Ectodermal cell (in vitro differentiated cells): ENCODE measurements at regions not wholly inside any gene's neighbourhood (a gene's known extent, or its start where the extent isn't known, plus 50 kb on each side); places are given as distances from the start of the nearest gene placed in this dataset.

Experiments
- H3K27ac ChIP-seq: 2 replicates; pipeline ENCODE4 v1.7.0; 2013; ENCODE audit warnings: mild to moderate bottlenecking, low read depth, low read length; ENCODE audit not compliant: insufficient read depth, poor library complexity, severe bottlenecking
- H3K27me3 ChIP-seq: 2 replicates; pipeline ENCODE4 v1.7.0; 2013; ENCODE audit warnings: mild to moderate bottlenecking, low read length; ENCODE audit not compliant: insufficient read depth, control insufficient read depth, poor library complexity, severe bottlenecking
- H3K36me3 ChIP-seq: one replicate; pipeline ENCODE4 v1.7.0; 2013; ENCODE audit warnings: low read length; ENCODE audit not compliant: control insufficient read depth, insufficient read depth
- H3K4me1 ChIP-seq: one replicate; pipeline ENCODE4 v1.7.0; 2013; ENCODE audit warnings: low read length; ENCODE audit not compliant: control insufficient read depth, insufficient read depth
- H3K4me3 ChIP-seq: 2 replicates; pipeline ENCODE4 v1.7.0; 2013; ENCODE audit warnings: low read depth, low read length, control low read depth; ENCODE audit not compliant: insufficient read depth
- H3K9me3 ChIP-seq: 2 replicates; pipeline ENCODE4 v1.7.0; 2013; ENCODE audit warnings: mild to moderate bottlenecking, low read length, moderate library complexity; ENCODE audit not compliant: control insufficient read depth
- WGBS, 2 experiments: methylation state at CpG; one replicate each; pipeline ENCODE4 v1.1.7; 2013; ENCODE audit warnings: missing lambda C conversion rate in 2 of 2; 5-methylcytosine and 5-hydroxymethylcytosine counted together

DNA sequence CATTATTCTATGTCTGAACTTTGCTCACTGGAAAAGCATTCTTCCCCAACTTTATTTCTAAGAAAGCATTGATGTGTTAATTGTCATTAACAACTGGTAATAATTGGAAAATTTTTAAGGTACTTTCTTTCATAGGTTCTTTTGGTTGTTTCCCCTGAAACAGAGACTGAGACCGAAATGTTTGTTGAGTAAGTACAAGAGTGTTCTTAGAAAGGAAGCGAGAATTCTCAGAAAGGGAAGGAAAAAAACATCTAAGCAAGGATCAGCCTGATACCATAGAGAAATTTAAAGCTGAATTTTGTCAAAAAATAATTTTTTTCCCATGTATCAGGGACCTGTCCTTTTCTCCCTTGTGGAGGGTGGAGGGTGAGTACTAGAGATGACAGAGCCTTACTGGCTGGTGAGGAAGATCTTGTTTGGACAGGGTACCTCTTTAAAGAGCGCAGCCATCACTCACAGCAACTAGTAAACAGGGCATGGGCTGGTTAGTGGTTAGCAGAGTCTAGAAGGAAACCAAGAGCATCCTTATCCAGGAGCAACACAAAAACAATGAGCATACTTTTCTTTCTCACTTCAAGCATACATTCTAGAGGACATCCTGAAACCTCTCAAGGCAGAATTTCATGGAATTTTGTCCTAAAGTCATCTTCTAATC, 898.5 kb downstream of the DNAH5 start:
- Histone ChIP-seq H3K27ac (no peak overlapping the region), H3K27me3 (no peaks in the 10 kb centered on the region), H3K4me3 (no peak overlapping the region), H3K4me1 (no peaks in the 10 kb centered on the region), H3K9me3 (no peaks in the 10 kb centered on the region), H3K36me3 (no peaks in the 10 kb centered on the region)
- WGBS, 2 experiments: 90 to 95% methylated on average over 3 of the region's 3 CpGs

DNA sequence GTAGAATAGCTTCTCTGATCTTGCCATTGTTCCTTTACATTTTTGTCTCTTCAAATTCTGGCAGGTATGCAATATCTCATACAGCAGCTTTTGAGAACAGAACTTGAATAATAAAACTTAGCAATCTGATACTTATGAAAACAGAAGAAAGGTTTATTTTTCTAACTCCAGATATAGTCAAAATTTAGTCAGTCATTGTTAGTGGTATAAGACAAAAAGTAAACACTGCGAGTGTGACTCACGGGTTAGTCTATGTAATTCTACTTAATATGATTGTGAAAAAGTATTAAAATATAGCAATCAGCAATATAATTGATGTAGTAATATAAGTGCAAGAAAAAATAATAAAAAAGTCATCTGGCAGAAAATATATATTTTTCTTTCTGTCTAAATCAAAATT, 910.4 kb downstream of the DNAH5 start:
- Histone ChIP-seq H3K27ac (no peak overlapping the region), H3K27me3 (no peaks in the 10 kb centered on the region), H3K4me1 (no peaks in the 10 kb centered on the region), H3K9me3 (no peaks in the 10 kb centered on the region), H3K4me3 (no peak overlapping the region), H3K36me3 (no peaks in the 10 kb centered on the region)
- 100% methylated on average over 2 of the region's 2 CpGs; no CpG with 5 or more reads in 1 of the 2 experiments for WGBS, 2 experiments

DNA sequence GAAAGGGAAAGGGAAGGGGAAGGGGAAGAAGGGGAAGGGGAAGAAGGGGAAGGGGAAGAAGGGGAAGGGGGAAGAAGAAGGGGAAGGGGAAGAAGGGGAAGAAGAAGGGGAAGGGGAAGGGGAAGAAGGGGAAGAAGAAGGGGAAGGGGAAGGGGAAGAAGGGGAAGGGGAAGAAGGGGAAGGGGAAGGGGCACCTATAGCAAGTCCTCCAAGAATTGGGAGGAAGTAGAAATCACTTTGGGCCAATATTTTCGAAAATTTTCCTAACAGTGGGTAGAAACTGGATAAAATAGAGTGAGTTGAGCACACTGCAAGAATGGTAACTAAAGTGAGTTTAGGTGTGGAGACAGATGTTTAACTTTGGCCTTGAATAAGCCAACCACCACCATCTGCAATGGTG, 915.3 kb downstream of the DNAH5 start:
- no peaks in the 10 kb centered on the region for H3K27me3 ChIP-seq
- no peak overlapping the region for H3K4me3 ChIP-seq
- H3K4me1 ChIP-seq: no peaks in the 10 kb centered on the region
- 91 to 96% methylated on average over 1 of the region's 1 CpG for WGBS, 2 experiments
- no peaks in the 10 kb centered on the region for H3K36me3 ChIP-seq
- H3K9me3 ChIP-seq: no peaks in the 10 kb centered on the region
- no peak overlapping the region for H3K27ac ChIP-seq

DNA sequence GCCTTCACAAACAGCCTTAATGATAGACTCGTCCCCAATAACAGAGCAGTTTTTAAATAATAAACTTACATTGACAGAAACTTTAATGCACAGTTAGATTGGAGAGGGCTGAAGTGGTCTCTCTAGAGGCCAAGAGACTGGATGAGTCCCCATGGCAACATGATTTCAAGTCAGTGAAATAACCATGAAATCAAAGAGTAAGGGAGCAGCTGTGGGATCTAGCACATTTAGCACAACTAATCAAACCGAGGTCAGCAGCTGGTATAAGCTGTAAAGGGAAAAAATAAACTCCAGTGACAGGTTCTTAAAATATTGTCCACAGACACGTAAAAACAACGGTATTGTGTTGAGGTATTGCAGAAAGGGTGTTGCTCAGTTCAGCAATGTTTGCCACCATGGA, 916.6 kb downstream of the DNAH5 start:
- WGBS, 2 experiments: 94 to 96% methylated on average over 3 to 4 of the region's 4 CpGs
- H3K36me3 ChIP-seq: no peaks in the 10 kb centered on the region
- no peaks in the 10 kb centered on the region for H3K9me3 ChIP-seq
- no peaks in the 10 kb centered on the region for H3K4me1 ChIP-seq
- H3K4me3 ChIP-seq: no peak overlapping the region
- H3K27ac ChIP-seq: no peak overlapping the region
- H3K27me3 ChIP-seq: no peaks in the 10 kb centered on the region

DNA sequence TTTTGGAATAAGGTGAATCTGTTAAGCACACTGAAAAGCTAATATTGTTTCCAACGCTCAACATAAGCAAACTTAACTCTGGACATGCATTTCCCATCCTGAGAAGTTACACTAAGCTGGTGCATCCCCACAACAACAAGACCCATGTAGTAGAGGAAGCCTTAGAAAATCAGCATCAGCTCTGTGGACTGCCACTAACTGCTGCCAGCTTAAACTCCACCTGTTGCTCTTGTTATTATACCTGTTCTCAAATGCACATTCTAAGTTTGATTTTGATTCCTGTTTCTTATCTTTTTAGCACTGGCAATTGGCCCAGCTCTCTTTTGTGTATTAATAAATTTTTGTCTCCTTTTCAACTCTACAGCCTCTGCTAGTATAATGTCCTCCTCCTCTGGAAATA, 924.8 kb downstream of the DNAH5 start:
- H3K4me1 ChIP-seq: no peaks in the 10 kb centered on the region
- H3K27ac ChIP-seq: no peak overlapping the region
- 0% methylated on average over 1 of the region's 1 CpG for WGBS, 2 experiments
- no peaks in the 10 kb centered on the region for H3K27me3 ChIP-seq
- no peaks in the 10 kb centered on the region for H3K36me3 ChIP-seq
- H3K4me3 ChIP-seq: no peak overlapping the region
- H3K9me3 ChIP-seq: no peaks in the 10 kb centered on the region

DNA sequence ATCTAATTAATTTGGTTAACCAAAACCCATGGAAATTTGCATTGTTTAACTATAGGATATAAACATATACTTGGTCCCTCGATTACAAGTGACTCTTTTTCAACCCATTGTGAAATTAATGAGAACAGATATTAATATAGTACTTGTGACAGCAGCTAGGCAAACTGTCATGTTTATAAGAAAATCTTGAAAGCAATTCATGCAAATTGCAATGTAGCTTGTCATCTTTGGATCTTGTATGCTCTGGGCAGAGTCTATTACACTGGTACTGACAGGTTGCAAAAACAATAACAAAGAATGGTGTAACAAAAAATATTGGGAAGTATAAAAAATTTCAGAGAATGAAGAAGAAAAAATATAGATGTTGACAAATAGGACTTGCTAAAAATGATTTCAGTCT, 941.0 kb downstream of the DNAH5 start:
- no peaks in the 10 kb centered on the region for H3K4me1 ChIP-seq
- no peak overlapping the region for H3K4me3 ChIP-seq
- no peaks in the 10 kb centered on the region for H3K9me3 ChIP-seq
- no peaks in the 10 kb centered on the region for H3K36me3 ChIP-seq
- no peaks in the 10 kb centered on the region for H3K27me3 ChIP-seq
- H3K27ac ChIP-seq: no peak overlapping the region
- WGBS, 2 experiments: 100% methylated on average over 1 of the region's 1 CpG; no CpG with 5 or more reads in 1 of the 2 experiments

DNA sequence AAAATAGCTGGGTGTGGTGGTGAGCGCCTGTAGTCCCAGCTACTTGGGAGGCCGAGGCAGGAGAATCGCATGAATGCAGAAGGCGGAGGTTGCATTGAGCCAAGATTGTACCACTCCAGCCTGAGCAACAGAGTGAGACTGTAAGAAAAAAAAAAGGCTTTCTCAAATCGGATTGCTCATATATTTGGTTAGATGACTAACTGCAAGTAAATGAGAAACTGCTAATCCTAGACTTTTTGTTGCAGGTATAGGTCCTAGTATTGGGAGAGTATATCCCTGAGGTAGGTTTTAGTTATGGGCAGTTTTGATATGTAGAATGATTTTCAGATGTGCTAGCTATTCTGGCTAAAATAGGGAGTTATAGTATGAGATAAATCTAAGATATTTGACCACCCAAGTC, 944.8 kb downstream of the DNAH5 start:
- no peaks in the 10 kb centered on the region for H3K4me1 ChIP-seq
- H3K9me3 ChIP-seq: no peaks in the 10 kb centered on the region
- H3K27ac ChIP-seq: no peak overlapping the region
- no peak overlapping the region for H3K4me3 ChIP-seq
- 88 to 97% methylated on average over 5 of the region's 5 CpGs for WGBS, 2 experiments
- H3K27me3 ChIP-seq: no peaks in the 10 kb centered on the region
- no peaks in the 10 kb centered on the region for H3K36me3 ChIP-seq

DNA sequence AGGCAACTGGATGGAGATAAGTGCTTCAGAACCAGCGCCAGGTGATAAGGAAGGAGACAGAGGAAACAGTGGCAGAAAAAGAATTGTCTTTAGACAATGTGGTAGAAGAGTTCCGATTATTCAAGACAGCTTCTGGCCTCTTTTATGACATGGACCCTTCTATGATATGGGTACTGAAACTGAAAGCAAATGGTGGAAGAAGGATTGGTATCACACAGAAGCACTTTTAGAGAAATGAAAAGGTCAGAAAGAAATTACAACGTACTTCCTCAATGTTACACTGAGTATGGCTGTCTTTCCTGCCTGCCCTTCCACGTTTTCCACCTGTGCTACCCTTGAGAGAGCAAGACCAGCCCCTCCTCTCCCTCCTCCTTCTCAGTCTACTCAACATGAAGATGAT, 959.3 kb downstream of the DNAH5 start:
- Histone ChIP-seq H3K27ac (no peak overlapping the region), H3K4me1 (no peaks in the 10 kb centered on the region), H3K4me3 (no peak overlapping the region), H3K36me3 (no peaks in the 10 kb centered on the region), H3K27me3 (no peaks in the 10 kb centered on the region), H3K9me3 (no peaks in the 10 kb centered on the region)
- 96 to 97% methylated on average over 3 to 4 of the region's 4 CpGs for WGBS, 2 experiments

DNA sequence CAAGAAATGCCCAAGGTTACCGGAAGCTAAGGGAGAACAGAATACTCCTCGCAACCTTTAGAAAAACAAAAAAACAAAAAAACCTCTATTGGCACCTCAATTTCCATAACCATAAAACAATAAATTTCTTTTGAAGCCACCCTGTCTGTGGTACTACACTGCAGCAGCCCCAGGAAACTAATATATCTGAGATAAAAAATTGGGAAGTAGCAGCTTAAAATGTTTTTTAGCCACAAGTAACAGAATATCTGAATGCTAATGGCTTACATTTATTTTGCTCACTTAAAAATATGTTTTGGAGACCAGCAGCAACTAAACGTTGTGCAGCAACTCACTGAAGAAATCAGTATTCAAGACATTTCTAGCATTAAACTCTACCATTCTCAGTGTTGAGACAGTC, 969.6 kb downstream of the DNAH5 start:
- H3K36me3 ChIP-seq: no peaks in the 10 kb centered on the region
- no peaks in the 10 kb centered on the region for H3K9me3 ChIP-seq
- H3K4me3 ChIP-seq: no peak overlapping the region
- 83 to 90% methylated on average over 3 of the region's 3 CpGs for WGBS, 2 experiments
- no peaks in the 10 kb centered on the region for H3K27me3 ChIP-seq
- no peaks in the 10 kb centered on the region for H3K4me1 ChIP-seq
- no peak overlapping the region for H3K27ac ChIP-seq

DNA sequence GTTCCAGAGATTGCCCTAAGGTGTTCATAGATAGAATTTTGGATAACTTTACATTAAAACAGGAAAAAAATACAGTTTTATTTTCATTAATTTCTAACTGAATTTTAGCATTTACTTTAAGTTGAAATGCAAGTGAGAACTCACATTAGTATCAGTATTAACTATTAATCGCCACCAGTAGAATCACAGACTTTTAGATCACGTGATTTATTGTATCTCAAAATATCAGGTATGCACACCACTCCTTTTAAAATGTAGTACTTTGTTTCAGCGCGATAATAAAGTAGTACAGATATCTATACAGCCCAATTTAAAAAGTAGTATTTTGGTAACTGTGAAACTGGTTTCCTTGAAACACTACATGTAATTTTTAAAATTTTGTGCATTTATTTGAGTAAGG, 978.7 kb downstream of the DNAH5 start:
- H3K4me3 ChIP-seq: no peak overlapping the region
- H3K27ac ChIP-seq: no peak overlapping the region
- H3K9me3 ChIP-seq: no peaks in the 10 kb centered on the region
- no peaks in the 10 kb centered on the region for H3K4me1 ChIP-seq
- H3K36me3 ChIP-seq: no peaks in the 10 kb centered on the region
- 89 to 100% methylated on average over 2 of the region's 4 CpGs for WGBS, 2 experiments
- H3K27me3 ChIP-seq: no peaks in the 10 kb centered on the region

DNA sequence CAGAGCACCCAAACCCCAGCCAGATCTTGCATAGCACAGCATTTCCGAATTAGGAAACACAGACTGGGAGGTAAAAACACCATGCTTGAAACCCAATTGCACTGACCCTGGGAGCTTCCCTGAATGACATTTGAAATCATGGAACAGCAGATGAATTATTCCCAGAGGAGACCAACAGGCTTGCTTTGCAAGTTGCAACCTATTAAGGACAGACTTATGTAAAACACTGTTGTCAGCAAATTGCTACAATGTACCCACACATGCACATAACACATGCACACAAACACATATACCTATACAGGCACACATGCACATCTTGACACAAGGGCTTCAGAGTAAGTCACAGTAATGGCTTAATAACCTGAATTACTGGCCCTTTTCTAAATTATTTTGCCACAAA, 984.8 kb downstream of the DNAH5 start:
- Histone ChIP-seq H3K36me3 (no peaks in the 10 kb centered on the region), H3K27me3 (no peaks in the 10 kb centered on the region), H3K27ac (no peak overlapping the region), H3K4me1 (no peaks in the 10 kb centered on the region), H3K9me3 (no peaks in the 10 kb centered on the region), H3K4me3 (no peak overlapping the region)
- WGBS, 2 experiments: 86 to 92% methylated on average over 1 of the region's 1 CpG
